ENCODE measurements at regions not wholly inside any gene's neighbourhood (a gene's known extent, or its start where the extent isn't known, plus 50 kb on each side); places are given as distances from the start of the nearest gene placed in this dataset.

DNA sequence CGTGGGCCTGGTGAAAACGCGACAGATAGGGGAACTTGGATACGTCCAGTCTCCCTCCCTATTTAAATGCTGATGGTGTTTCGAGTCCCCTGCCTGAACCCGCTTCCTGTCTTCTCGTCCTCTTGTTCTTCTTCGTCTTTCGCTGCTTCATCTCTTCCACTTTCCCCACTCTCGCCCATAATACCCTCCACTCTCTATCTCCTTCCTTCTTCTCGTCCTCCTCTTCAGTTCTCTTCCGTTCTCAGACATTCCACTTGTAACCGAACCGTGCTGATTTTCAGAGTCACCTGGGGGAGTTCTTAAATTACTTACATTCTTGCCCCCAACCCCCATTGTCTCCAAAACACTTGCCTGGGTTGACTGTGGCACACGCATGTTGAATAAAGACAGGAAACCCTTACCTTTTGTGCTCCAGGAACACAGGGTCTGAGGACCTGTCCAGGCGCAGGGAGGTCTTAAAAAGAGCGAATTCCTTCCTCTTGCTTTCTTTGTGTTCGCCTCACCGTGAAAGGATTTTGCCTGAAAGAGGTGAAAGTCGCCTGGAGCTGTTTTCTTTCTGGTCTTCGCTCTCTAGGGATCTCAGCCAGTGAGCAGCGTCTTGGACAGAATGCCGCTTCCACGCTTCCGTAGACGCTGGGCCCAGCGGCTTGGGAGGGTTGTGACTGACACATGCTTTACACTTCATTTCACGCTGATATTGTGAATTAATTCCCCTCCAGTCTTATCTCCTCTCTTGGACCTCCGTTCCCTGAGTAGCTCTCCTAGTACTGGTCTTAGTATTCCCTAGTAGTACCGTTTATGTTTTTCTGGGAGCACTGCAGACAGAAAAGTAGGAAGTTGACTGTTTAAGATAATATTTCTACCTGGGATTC is 184.0 kb downstream of the GPX5 start:
- no peak for DNase-seq

DNA sequence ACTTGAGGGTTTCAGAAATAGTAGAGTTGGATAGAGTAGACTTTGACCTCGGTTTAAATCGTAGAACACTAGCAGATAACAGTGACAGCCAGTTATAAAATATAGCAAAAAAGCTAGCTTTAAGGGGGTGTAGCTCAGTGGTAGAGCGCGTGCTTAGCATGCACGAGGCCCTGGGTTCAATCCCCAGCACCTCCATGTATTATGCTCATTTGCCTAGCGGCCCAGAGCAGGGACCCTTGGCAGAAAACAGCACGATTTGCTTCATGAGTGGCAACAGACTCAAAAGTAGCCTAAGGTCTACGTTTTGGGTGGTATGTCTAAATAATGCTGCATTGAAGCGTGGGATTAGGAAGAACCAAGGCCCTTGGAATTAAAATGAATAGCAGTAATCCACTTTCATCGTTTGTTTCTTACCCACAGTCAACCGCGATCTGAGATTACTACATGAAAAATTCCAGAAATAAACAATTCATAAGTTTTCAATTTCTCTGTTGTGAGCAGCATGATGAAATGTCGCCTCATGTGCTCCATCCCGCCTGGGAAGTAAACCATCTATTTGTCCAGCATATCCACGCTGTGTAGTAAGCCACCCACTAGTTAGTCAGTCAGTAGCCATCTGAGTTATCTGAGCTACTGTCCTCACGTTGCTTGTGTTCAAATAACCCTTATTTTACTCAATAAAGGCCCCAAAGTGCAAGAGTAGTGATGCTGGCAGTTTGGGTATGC is 184.9 kb downstream of the GPX5 start:
- no peak for DNase-seq

DNA sequence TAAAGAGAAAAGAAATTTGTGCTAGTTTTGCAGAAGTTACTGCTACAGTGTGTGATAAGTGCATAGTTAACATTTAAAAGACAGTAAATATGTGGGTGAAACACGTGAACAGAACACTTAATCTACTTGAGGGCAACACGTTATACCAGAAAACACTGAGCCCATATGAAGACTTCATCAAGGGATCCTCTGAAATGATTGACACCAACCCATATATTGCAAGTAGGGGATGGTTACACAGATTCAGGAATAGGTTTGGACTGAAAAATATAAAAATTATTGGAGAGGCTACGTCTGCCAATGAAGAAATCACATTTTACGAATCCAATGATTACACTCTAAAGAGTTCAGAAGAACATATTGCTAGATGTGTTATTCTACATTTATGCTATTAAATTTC is 185.6 kb downstream of the GPX5 start:
- DNase-seq: no peak

DNA sequence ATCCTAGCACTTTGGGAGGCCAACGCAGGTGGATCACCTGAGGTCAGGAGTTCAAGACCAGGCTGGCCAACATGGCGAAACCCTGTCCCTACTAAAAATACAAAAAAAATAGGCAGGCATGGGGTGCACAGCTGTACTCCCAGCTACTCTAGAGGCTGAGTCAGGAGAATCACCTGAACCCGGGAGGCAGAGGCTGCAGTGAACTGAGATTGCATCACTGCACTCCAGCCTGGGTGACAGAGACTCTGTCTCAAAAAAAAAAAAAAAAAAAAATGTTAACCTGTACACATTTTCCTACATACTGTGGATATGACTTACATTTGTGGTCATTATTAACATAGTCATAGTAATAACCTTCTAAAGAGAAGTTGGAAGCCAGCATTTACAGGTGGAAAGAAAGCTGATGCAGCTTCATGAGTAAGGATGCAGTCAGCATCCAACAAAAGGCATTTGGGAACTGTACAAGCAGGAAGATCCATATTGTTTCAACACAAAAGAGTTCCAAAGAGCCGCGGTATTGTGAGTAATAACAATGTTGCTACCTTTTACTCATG is 186.2 kb downstream of the GPX5 start:
- no peak for DNase-seq

DNA sequence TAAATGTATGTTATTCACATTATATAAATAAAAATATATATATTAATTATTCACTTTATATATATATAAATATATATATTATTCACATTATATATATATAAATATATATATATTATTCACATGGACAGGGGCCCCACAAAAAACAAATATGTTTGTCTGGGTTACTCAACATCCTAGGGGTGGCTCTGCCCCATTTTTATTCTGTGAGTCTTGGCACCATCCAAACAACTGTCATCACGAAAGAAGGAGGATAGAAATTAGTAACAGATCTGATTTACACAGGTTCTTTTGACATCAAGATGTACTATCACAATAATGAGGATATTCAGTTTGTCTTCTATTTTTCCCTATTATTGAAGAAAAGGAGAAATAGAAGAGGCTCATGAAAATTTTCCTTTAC is 187.3 kb downstream of the GPX5 start:
- no peak for DNase-seq

DNA sequence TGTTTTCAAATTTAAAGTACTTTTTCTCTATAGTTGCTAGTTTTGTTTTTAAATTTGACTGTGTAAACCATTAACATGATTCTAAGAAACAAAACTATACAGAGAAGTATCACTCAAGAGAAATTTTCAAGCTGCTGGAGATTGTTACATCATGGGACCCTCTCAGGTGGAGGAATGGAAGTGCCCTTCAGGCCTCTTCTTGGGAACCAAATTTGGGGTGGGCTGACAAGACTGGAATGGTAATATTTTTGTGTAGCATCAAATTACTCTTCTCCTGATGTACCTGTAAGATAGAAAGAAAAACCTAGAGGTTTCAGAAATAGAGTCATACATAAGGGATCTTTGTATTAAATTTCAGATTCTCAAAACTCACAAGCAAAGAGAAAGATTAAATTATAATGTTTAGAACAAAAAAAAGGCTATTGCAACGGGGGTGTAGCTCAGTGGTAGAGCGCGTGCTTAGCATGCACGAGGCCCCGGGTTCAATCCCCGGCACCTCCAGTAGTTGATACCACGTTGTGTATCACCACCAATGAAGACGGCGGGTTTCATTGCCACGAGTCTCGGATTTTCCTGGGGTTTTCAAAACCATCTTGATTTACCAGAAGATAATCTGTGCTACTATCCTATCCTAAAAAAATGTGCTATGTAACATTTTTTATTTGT is 193.7 kb downstream of the GPX5 start:
- no peak for DNase-seq

DNA sequence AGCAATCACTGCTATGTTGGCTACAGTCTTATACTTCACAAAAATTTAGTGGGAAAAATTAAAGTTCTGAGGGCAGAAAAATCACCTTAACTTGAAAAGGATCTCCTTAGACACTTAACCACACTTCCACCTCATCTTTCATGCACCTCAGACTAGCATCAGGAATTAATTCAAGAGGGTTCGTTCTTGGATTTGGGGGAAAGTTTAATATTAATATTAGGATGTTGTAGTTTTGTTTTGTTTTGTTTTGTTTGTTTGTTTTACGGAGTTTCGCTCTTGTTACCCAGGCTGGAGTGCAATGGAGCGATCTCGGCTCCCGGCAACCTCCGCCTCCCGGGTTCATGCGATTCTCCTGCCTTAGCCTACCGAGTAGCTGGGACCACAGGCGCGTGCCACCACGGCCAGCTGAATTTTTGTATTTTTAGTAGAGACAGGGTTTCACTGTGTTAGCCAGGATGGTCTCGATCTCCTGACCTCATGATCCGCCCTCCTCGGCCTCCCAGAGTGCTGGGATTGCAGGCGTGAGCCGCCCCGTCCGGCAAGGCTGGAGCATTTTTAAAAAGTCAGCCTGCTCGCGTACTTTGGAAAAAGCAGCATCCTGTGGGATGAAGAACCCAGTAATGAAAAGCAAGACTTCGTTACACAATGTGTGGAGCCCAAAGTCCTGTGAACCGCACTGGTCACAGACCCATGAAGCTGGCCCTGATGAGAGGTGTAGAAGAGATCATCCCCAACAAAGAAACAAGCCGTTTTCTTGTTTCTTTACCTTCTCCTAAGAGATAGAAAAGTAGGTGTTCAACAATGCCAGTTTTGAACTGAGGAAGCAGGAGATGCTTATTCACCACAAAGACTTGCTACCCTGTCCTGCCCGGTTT is 194.9 kb downstream of the GPX5 start:
- no peak for DNase-seq

DNA sequence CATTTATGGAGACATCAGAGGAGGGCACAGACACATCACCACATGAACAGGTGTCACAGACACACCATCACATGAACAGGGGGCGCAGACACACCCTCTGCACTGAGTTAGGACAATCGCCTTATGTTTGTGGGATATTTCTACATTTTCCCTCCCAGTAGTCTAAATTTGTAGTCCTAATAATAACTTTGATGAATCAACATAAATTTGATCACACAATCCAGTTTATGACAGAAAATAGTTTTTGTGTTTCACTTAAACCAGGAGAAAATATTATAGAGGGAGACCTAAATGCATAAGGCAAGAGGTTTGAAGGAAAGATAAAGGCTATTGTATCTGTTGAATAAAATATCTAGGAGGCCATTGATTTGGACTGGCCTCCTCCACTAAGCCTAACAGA is 195.7 kb downstream of the GPX5 start:
- DNase-seq: no peak

DNA sequence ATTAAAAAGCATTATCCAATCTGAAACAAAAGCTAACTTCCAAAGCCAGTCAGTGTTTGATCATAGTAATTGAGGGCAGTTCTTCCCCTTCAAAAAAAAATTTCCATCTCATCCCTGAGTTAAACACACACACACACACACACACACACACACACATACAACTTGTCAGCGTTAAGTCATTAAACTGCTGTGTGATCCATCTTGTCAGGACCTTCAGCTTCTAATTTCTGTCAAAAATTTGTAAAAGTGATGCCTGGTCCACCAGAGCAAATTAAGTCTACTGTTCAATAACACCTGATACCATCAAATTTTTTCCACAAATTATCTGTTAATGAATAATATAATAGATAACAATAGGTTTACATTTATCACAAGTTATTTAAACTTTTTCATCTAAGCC is 198.7 kb downstream of the GPX5 start:
- DNase-seq: no peak

DNA sequence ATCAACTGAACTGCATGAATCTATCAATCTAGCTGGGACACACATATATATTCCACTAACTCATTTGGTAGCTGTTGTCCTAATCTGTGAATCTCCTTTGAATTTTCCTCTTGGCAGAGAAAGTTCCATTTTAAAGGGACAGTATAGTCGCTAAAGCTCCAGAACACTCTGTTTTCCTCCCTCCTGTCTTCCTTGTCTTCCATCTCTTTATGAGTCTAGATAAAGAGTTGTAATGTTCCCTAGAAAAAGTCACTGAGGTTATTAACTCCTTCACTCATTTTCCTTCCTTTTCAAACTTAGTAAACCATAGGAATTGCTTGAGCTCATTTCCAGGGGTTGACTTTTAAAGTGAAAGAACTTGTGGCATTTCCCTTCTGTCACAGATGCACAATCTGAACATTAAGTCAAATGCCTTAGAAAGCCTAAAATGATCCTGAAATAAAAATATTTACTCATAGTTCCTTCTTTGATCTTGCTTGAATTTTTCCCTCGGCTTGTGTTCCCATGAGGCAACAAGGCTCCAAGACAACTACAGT is 198.4 kb downstream of the TRIM27 start:
- no peak for DNase-seq

DNA sequence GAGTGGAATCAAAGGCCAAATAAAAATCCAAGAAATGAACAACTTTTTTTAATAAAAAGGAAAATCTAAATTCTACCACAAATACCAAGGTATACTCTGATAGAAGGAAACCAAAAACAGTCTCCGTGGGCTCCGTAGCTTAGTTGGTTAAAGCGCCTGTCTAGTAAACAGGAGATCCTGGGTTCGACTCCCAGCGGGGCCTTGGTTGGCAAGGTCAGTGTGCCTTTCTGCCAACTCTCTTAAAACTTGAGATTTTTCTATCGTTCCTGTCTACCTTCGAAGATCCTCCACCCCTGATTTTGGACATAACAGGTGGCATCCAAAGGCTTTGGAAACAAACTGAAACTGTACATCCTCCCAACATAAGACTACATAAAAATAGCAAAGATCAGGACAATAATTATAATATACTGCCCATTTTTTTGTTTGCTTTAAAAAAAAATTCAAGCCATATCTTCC is 197.9 kb downstream of the TRIM27 start:
- DNase-seq: no peak

DNA sequence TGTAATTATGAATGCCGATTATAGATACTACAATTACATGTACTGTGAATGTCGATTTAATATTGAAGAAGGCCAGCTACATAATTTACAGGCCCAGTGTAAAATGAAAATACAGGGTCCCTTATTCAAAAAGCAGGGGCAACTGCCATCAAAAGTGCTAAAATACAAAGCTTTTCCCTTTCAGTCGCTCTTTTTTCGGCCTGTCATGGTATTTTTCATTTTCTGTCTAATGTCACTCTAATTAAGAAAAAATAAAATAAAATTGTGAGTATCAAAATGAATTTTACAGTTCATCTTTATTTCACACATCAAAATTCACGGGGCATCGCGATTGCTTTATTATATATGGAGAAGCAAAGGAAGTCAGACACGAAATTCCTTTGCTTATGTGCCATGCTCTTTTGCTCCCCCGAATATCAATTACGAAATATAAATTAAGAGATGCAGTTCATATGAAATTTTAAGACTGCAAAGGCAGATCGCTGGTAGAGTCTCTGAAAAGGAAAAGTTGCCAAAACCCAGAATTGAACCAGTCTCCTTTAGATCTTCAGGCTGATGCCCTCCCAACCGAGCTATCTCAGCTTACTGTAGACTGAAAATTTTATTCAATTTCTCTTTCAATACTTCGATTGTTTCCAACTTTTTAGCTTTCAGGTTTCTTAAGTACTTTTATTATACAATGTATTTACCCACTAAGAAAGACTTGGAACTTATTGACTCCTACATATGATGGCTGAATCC is 197.0 kb downstream of the TRIM27 start:
- DNase-seq: no peak

DNA sequence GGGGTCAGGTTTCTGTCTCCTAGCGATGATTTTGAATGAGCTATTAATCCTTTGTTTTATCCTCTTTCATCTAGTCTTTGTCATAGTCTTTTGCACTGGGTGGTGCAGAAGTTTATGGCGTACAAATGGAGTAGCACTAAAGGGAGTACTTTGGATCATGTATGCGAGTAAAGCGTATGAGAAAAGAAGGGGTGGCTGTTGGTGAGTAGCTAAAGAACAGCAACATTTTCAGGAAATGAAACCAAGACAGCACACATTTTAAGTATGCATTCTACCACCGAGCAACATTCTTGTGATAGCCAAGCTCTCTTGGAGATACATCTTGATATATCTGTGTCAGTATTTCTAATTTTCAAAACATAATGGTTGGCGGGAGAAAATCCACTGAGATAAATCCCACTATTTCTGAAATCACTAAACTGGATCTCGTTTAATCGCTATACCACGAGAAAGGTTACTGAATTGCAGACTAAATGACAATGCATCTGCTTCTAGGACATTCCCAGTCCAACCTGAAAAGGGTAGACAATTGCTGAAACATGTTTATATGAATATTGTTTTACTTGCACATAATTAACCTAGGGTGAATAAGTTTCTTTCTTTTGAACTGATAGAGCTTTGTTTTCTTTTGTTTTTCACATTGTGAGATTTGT is 196.1 kb downstream of the TRIM27 start:
- no peak for DNase-seq

DNA sequence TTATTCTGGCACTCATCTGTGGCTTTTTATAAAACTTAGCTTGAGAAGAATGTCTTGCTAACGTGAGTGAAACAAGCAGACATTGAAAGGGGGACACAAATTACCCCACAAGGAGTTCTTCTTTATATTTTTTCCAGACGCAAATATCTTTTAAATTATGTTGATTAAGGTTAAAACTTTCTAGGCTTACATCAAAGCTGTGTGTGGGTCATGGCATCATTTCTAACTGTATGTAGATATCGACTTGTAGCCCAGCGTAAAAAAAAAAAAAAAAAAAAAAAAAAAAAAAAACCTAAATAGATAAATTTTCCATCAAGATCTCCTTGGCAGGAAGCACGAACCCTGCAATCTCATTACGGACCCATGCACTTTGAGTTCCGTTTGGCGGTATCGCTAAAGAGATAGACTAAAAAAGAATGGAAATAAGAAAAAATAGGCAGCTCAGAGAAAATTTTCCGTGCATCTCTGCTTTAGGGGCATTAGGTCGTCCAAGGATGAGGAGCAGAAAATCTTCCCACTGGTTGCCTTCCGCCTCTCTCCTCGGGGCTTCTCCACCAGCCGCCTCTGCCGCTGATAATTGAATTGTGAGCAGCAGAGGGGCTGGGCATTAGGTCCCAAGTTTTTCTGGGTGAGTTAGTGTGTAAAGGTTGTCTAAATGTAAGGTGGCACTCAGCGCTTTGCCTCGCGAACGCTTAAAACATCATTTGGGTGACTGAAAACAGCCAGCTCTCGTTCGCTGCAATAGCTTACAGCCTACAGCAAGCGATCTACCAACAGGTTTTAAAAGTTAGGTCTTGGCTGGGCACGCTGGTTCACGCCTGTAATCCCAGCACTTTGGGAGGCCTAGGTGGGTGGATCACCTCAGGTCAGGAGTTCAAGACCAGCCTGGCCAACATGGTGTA is 194.0 kb downstream of the TRIM27 start:
- no peak for DNase-seq

DNA sequence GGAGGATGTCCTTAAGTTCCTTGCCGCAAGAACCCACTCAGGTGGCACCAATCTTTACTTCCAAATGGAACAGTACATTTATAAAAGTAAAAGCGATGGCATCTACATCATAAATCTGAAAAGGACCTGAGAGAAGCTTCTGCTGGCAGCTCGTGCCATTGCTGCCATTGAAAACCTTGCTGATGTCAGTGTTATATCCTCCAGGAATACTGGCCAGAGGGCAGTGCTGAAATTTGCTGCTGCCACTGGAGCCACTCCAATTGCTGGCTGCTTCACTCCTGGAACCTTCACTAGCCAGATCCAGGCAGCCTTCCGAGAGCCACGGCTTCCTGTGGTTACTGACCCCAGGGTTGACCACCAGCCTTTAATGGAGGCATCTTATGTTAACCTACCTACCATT is 191.7 kb downstream of the TRIM27 start:
- no peak for DNase-seq

DNA sequence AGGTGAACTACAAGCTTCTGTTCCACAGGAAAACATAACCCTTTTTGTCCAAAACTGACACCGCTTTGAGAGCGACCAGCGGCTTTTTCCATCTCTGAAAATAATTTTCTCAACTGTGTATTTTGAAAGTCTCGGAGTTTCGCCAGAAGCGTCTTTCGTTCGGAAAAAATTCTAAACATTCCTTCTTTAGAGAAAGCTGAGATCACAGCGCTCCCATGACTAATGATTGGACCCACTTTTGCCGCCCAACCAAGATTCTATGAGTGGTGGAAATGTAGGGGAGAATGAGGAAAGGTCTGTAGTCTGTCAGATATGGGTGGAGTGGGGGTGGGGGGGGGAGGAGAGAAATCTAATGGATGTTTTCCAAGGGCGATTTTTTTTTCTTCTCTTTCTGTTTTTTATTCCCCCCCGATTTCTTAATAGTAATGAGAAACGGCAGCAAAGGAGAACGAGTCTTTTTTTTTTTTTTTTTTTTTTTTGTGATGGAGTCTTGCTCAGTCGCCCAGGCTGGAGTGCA is 189.3 kb downstream of the TRIM27 start:
- no peak for DNase-seq

DNA sequence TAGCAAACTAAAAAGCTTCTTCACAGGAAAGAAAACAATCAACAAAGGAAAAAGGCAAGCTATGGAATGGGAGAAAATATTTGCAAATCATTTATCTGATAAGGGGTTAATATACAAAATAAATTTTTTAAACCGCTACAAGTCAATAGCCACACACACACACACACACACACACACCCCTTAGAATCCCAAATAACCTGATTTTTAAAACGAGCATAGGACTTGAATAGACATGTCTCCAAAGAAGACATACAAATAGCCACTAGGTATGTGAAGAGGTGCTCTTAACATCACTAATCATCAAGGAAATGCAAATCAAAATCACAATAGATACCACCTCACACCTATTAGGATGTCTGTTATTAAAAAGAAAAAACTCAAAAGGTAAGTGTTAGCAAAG is 187.7 kb downstream of the TRIM27 start:
- no peak for DNase-seq

DNA sequence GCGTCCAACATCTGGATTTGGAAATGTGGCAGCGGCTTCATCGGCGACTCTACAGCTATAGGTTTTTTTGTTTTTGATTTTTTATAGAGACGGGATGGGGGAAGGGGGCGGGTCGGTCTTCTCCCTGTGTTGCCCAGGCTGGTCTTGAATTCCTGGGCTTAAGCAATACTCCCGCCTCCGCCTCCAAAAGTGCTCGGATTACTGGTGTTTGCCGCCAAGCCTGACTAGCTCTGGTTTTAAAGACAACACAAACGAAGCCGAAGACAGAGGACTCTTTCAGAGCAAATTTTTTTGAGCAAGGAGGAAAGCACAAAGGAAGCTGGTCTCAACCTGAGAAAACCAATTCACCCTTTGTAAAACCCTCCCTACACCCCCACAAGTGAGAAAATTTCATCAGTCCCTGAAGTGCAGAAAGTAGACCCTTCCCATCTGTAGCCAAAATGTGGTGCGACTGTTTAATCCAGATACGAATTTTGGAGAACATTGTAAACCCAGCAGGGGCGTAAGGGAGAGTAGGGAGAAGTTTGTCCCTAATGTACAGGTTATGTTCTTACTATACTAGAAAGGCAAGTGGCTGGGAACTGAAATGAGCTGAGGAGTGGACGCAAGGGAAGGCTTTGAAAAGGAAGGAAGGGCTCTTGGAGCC is 185.9 kb downstream of the TRIM27 start:
- no peak for DNase-seq

DNA sequence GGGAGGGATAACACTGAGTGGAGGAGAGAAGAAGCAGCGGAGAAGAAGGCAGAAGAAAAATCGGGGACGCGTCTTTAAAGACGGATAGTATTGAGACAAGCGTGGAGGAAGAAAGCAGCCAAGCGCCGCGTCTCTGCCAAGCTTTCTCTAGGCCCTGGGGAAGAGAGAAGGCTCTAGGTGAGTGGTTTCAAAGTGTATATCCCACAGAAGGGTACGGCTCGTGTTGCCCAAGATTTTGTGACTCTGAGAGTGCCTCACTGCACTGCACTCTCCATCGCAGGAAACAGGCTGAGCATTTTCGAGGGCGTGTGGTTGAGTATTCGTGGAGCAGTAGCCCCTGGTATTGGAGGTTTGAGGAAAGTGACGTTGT is 185.4 kb downstream of the TRIM27 start:
- no peak for DNase-seq

All from CD4-positive, alpha-beta T cell treated with Interleukin-12 subunit alpha and Interleukin-12 subunit beta, for 1 hour (primary cell).